ENCODE measurements at regions not wholly inside any gene's neighbourhood (a gene's known extent, or its start where the extent isn't known, plus 50 kb on each side); places are given as distances from the start of the nearest gene placed in this dataset.

DNA sequence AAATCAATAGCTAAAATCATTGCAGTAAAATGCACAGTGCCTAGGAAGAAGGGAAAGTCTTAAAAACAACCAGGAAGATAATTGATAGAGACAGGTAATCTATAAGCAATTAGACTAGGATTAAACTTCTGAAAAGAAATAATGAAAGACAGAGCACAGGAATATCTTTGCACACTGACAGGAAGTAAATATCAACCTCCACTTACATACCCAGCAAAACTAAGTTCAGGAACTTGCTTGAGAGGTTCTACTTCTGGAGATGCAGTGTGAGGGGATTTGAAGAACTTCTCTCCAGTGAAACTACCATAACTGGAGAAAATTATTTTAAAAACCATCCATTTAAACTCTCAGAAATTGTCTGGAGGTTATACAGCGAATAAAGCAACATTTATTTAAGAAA, 104.1 kb downstream of the EHF start:
- no peak for TF ChIP-seq YY1 (IDR thresholded peaks at IDR 0.05; ENCODE audit: low read depth)
- TF ChIP-seq, protein P1, sequence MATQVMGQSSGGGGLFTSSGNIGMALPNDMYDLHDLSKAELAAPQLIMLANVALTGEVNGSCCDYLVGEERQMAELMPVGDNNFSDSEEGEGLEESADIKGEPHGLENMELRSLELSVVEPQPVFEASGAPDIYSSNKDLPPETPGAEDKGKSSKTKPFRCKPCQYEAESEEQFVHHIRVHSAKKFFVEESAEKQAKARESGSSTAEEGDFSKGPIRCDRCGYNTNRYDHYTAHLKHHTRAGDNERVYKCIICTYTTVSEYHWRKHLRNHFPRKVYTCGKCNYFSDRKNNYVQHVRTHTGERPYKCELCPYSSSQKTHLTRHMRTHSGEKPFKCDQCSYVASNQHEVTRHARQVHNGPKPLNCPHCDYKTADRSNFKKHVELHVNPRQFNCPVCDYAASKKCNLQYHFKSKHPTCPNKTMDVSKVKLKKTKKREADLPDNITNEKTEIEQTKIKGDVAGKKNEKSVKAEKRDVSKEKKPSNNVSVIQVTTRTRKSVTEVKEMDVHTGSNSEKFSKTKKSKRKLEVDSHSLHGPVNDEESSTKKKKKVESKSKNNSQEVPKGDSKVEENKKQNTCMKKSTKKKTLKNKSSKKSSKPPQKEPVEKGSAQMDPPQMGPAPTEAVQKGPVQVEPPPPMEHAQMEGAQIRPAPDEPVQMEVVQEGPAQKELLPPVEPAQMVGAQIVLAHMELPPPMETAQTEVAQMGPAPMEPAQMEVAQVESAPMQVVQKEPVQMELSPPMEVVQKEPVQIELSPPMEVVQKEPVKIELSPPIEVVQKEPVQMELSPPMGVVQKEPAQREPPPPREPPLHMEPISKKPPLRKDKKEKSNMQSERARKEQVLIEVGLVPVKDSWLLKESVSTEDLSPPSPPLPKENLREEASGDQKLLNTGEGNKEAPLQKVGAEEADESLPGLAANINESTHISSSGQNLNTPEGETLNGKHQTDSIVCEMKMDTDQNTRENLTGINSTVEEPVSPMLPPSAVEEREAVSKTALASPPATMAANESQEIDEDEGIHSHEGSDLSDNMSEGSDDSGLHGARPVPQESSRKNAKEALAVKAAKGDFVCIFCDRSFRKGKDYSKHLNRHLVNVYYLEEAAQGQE (IDR thresholded peaks at IDR 0.05; ENCODE audit: low read depth, low read length): no peak
- no peak for TF ChIP-seq POLR2AphosphoS5 (IDR thresholded peaks at IDR 0.05; ENCODE audit: low read depth, low read length)
- TF ChIP-seq, protein P2, sequence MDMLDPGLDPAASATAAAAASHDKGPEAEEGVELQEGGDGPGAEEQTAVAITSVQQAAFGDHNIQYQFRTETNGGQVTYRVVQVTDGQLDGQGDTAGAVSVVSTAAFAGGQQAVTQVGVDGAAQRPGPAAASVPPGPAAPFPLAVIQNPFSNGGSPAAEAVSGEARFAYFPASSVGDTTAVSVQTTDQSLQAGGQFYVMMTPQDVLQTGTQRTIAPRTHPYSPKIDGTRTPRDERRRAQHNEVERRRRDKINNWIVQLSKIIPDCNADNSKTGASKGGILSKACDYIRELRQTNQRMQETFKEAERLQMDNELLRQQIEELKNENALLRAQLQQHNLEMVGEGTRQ (IDR thresholded peaks at IDR 0.05; ENCODE audit: borderline replicate concordance, low read depth, low read length): no peak
- TF ChIP-seq, protein P3, sequence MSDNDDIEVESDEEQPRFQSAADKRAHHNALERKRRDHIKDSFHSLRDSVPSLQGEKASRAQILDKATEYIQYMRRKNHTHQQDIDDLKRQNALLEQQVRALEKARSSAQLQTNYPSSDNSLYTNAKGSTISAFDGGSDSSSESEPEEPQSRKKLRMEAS (IDR thresholded peaks at IDR 0.05; ENCODE audit: low read depth): no peak
- TF ChIP-seq, protein P4, sequence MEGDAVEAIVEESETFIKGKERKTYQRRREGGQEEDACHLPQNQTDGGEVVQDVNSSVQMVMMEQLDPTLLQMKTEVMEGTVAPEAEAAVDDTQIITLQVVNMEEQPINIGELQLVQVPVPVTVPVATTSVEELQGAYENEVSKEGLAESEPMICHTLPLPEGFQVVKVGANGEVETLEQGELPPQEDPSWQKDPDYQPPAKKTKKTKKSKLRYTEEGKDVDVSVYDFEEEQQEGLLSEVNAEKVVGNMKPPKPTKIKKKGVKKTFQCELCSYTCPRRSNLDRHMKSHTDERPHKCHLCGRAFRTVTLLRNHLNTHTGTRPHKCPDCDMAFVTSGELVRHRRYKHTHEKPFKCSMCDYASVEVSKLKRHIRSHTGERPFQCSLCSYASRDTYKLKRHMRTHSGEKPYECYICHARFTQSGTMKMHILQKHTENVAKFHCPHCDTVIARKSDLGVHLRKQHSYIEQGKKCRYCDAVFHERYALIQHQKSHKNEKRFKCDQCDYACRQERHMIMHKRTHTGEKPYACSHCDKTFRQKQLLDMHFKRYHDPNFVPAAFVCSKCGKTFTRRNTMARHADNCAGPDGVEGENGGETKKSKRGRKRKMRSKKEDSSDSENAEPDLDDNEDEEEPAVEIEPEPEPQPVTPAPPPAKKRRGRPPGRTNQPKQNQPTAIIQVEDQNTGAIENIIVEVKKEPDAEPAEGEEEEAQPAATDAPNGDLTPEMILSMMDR (IDR thresholded peaks at IDR 0.05): no peak
- TF ChIP-seq NRF1 (IDR thresholded peaks at IDR 0.05; ENCODE audit: low read depth, low read length): no peak
- TF ChIP-seq SMC3 (IDR thresholded peaks at IDR 0.05; ENCODE audit: low read depth, low read length): no peak
- TF ChIP-seq, protein P5, sequence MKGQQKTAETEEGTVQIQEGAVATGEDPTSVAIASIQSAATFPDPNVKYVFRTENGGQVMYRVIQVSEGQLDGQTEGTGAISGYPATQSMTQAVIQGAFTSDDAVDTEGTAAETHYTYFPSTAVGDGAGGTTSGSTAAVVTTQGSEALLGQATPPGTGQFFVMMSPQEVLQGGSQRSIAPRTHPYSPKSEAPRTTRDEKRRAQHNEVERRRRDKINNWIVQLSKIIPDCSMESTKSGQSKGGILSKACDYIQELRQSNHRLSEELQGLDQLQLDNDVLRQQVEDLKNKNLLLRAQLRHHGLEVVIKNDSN (IDR thresholded peaks at IDR 0.05; ENCODE audit: borderline replicate concordance, low read depth): no peak
